ENCODE measurements at regions not wholly inside any gene's neighbourhood (a gene's known extent, or its start where the extent isn't known, plus 50 kb on each side); places are given as distances from the start of the nearest gene placed in this dataset.

DNA sequence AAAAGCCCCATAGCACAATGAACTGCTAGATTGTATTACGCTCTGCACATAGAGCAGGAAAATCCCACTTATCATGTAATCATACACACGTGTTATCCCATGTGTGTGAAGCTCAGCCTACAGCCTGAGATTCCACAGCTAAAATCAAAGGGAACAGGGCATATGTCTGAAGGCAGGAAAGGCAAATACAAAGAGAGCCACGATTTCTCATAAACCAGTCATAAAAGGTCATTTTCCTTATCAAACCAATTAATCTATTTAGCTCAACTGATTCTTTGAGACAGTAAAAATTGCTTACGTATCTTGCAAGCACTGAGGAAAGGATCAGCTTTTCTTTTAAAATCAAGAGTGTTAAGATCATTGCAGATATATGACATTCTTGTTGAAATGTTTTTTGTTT, 199.5 kb upstream of the TBL1XR1 start (continued):
- TF ChIP-seq, protein P1, sequence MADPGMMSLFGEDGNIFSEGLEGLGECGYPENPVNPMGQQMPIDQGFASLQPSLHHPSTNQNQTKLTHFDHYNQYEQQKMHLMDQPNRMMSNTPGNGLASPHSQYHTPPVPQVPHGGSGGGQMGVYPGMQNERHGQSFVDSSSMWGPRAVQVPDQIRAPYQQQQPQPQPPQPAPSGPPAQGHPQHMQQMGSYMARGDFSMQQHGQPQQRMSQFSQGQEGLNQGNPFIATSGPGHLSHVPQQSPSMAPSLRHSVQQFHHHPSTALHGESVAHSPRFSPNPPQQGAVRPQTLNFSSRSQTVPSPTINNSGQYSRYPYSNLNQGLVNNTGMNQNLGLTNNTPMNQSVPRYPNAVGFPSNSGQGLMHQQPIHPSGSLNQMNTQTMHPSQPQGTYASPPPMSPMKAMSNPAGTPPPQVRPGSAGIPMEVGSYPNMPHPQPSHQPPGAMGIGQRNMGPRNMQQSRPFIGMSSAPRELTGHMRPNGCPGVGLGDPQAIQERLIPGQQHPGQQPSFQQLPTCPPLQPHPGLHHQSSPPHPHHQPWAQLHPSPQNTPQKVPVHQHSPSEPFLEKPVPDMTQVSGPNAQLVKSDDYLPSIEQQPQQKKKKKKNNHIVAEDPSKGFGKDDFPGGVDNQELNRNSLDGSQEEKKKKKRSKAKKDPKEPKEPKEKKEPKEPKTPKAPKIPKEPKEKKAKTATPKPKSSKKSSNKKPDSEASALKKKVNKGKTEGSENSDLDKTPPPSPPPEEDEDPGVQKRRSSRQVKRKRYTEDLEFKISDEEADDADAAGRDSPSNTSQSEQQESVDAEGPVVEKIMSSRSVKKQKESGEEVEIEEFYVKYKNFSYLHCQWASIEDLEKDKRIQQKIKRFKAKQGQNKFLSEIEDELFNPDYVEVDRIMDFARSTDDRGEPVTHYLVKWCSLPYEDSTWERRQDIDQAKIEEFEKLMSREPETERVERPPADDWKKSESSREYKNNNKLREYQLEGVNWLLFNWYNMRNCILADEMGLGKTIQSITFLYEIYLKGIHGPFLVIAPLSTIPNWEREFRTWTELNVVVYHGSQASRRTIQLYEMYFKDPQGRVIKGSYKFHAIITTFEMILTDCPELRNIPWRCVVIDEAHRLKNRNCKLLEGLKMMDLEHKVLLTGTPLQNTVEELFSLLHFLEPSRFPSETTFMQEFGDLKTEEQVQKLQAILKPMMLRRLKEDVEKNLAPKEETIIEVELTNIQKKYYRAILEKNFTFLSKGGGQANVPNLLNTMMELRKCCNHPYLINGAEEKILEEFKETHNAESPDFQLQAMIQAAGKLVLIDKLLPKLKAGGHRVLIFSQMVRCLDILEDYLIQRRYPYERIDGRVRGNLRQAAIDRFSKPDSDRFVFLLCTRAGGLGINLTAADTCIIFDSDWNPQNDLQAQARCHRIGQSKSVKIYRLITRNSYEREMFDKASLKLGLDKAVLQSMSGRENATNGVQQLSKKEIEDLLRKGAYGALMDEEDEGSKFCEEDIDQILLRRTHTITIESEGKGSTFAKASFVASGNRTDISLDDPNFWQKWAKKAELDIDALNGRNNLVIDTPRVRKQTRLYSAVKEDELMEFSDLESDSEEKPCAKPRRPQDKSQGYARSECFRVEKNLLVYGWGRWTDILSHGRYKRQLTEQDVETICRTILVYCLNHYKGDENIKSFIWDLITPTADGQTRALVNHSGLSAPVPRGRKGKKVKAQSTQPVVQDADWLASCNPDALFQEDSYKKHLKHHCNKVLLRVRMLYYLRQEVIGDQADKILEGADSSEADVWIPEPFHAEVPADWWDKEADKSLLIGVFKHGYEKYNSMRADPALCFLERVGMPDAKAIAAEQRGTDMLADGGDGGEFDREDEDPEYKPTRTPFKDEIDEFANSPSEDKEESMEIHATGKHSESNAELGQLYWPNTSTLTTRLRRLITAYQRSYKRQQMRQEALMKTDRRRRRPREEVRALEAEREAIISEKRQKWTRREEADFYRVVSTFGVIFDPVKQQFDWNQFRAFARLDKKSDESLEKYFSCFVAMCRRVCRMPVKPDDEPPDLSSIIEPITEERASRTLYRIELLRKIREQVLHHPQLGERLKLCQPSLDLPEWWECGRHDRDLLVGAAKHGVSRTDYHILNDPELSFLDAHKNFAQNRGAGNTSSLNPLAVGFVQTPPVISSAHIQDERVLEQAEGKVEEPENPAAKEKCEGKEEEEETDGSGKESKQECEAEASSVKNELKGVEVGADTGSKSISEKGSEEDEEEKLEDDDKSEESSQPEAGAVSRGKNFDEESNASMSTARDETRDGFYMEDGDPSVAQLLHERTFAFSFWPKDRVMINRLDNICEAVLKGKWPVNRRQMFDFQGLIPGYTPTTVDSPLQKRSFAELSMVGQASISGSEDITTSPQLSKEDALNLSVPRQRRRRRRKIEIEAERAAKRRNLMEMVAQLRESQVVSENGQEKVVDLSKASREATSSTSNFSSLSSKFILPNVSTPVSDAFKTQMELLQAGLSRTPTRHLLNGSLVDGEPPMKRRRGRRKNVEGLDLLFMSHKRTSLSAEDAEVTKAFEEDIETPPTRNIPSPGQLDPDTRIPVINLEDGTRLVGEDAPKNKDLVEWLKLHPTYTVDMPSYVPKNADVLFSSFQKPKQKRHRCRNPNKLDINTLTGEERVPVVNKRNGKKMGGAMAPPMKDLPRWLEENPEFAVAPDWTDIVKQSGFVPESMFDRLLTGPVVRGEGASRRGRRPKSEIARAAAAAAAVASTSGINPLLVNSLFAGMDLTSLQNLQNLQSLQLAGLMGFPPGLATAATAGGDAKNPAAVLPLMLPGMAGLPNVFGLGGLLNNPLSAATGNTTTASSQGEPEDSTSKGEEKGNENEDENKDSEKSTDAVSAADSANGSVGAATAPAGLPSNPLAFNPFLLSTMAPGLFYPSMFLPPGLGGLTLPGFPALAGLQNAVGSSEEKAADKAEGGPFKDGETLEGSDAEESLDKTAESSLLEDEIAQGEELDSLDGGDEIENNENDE (IDR thresholded peaks at IDR 0.05; ENCODE audit: insufficient replicate concordance, low read length): no peak
- no peak for TF ChIP-seq JUN (IDR thresholded peaks at IDR 0.05; ENCODE audit: low read depth, low read length)
- no peak for TF ChIP-seq ASH2L (IDR thresholded peaks at IDR 0.05; ENCODE audit: low read length)
- TF ChIP-seq KDM5A (IDR thresholded peaks at IDR 0.05; ENCODE audit: low read length): no peak
